Type B pancreatic cell (in vitro differentiated cells): ENCODE measurements at regions not wholly inside any gene's neighbourhood (a gene's known extent, or its start where the extent isn't known, plus 50 kb on each side); places are given as distances from the start of the nearest gene placed in this dataset.
A peak's percentile ranks its signal among the peaks of the same experiment; 100 is the strongest.

Source experiments
- DNase-seq: peaks from one replicate; pipeline ENCODE4 v3.0.0; 2021; ENCODE audit warnings: mixed read lengths; ENCODE audit not compliant: unreplicated experiment; ENCODE audit errors: extremely low spot score
- H3K27ac Mint-ChIP-seq: 2 replicates; pipeline ENCODE4 v1.8.0; 2021; ENCODE audit warnings: mild to moderate bottlenecking, mixed read lengths
- H3K27me3 Mint-ChIP-seq: 2 replicates; pipeline ENCODE4 v1.8.0; 2021; ENCODE audit warnings: mixed read lengths
- H3K36me3 Mint-ChIP-seq: 2 replicates; pipeline ENCODE4 v1.8.0; 2021; ENCODE audit warnings: mixed read lengths
- H3K4me1 Mint-ChIP-seq: one replicate; pipeline ENCODE4 v1.8.0; 2021; ENCODE audit warnings: mixed read lengths; ENCODE audit not compliant: unreplicated experiment
- H3K4me3 Mint-ChIP-seq: 2 replicates; pipeline ENCODE4 v1.8.0; 2021; ENCODE audit warnings: mild to moderate bottlenecking, mixed read lengths
- H3K9me3 Mint-ChIP-seq: 2 replicates; pipeline ENCODE4 v1.8.0; 2021; ENCODE audit warnings: mixed read lengths
- CTCF ChIP-seq: fragments of 200-600 bp; sonication (generic); conservative IDR thresholded peaks from 2 replicates; pipeline ENCODE4 v1.5.0; 2021; ENCODE audit warnings: antibody characterized with exemption, mild to moderate bottlenecking

- no peaks in the 10 kb centered on the region for H3K4me1 Mint-ChIP-seq
- no peak for DNase-seq
- H3K27ac Mint-ChIP-seq, result no peak overlapping the region
- H3K27me3 Mint-ChIP-seq, result no peaks in the 10 kb centered on the region
- no peaks in the 10 kb centered on the region for H3K9me3 Mint-ChIP-seq
- TF ChIP-seq CTCF, result no peak
- no peaks in the 10 kb centered on the region for H3K36me3 Mint-ChIP-seq
- H3K4me3 Mint-ChIP-seq, result no peak overlapping the region
Measured at GRCh38 chr7:131657881-131658280, 101.5 kb upstream of the PODXL start.

- TF ChIP-seq CTCF, result no peak
- Mint-ChIP-seq H3K4me1 (no peaks in the 10 kb centered on the region), H3K9me3 (no peaks in the 10 kb centered on the region), H3K4me3 (no peak overlapping the region), H3K36me3 (no peaks in the 10 kb centered on the region), H3K27me3 (no peaks in the 10 kb centered on the region), H3K27ac (no peak overlapping the region)
- DNase-seq, result no peak
Measured at GRCh38 chr7:131656980-131657723, 100.7 kb upstream of the PODXL start.

GRCh38 chr7:131655866-131656265 lies 99.4 kb upstream of the PODXL start:
- no peak for TF ChIP-seq CTCF
- no peaks in the 10 kb centered on the region for H3K36me3 Mint-ChIP-seq
- H3K27me3 Mint-ChIP-seq, result no peaks in the 10 kb centered on the region
- H3K9me3 Mint-ChIP-seq, result no peaks in the 10 kb centered on the region
- H3K4me1 Mint-ChIP-seq, result no peaks in the 10 kb centered on the region
- no peak for DNase-seq
- H3K4me3 Mint-ChIP-seq, result no peak overlapping the region
- no peak overlapping the region for H3K27ac Mint-ChIP-seq

GRCh38 chr7:131655447-131655846 lies 99.0 kb upstream of the PODXL start:
- DNase-seq, result no peak
- Mint-ChIP-seq H3K4me3 (no peak overlapping the region), H3K27me3 (no peaks in the 10 kb centered on the region), H3K36me3 (no peaks in the 10 kb centered on the region), H3K27ac (no peak overlapping the region), H3K9me3 (no peaks in the 10 kb centered on the region), H3K4me1 (no peaks in the 10 kb centered on the region)
- no peak for TF ChIP-seq CTCF

- Mint-ChIP-seq H3K9me3 (no peaks in the 10 kb centered on the region), H3K27me3 (no peaks in the 10 kb centered on the region), H3K27ac (no peak overlapping the region), H3K4me3 (no peak overlapping the region), H3K4me1 (no peaks in the 10 kb centered on the region), H3K36me3 (no peaks in the 10 kb centered on the region)
- peak; percentile 89 for DNase-seq
- TF ChIP-seq CTCF, result peak; percentile 89
Measured at GRCh38 chr7:131654668-131655326, 98.4 kb upstream of the PODXL start.
